OCI-M1 (cell line): ENCODE measurements at regions not wholly inside any gene's neighbourhood (a gene's known extent, or its start where the extent isn't known, plus 50 kb on each side); places are given as distances from the start of the nearest gene placed in this dataset.

Experiments
- DNase-seq: peaks from one replicate; lab custom pipeline; 2025; lab: John Stamatoyannopoulos, UW

GRCh38 chr1:2865571-2866421 lies 64.3 kb upstream of the TTC34 start:
- no peak for DNase-seq

- no peak for DNase-seq
These were observed 65.1 kb upstream of the TTC34 start for GRCh38 chr1:2866422-2867086.

- no peak for DNase-seq
These were observed 65.6 kb upstream of the TTC34 start for GRCh38 chr1:2867087-2867425.

GRCh38 chr1:2867861-2868260 lies 66.4 kb upstream of the TTC34 start:
- no peak for DNase-seq

GRCh38 chr1:2868571-2869195 lies 67.2 kb upstream of the TTC34 start:
- DNase-seq, result no peak

- DNase-seq, result no peak
These were observed 69.8 kb upstream of the TTC34 start for GRCh38 chr1:2871246-2871815.

GRCh38 chr1:2874207-2874606 lies 72.7 kb upstream of the TTC34 start:
- DNase-seq, result no peak

GRCh38 chr1:2874607-2875480 lies 73.4 kb upstream of the TTC34 start:
- no peak for DNase-seq

- no peak for DNase-seq
These were observed 74.4 kb upstream of the TTC34 start for GRCh38 chr1:2875707-2876561.

GRCh38 chr1:2876846-2877245 lies 75.4 kb upstream of the TTC34 start:
- no peak for DNase-seq

- no peak for DNase-seq
These were observed 75.9 kb upstream of the TTC34 start for GRCh38 chr1:2877391-2877790.

GRCh38 chr1:2878591-2878990 lies 77.1 kb upstream of the TTC34 start:
- no peak for DNase-seq

GRCh38 chr1:2879026-2879425 lies 77.5 kb upstream of the TTC34 start:
- DNase-seq, result no peak

- DNase-seq, result no peak
These were observed 78.1 kb upstream of the TTC34 start for GRCh38 chr1:2879591-2879990.

- no peak for DNase-seq
These were observed 78.6 kb upstream of the TTC34 start for GRCh38 chr1:2880086-2880485.

- DNase-seq, result no peak
These were observed 79.4 kb upstream of the TTC34 start for GRCh38 chr1:2880812-2881295.

GRCh38 chr1:2881556-2881955 lies 80.1 kb upstream of the TTC34 start:
- no peak for DNase-seq

- no peak for DNase-seq
These were observed 81.6 kb upstream of the TTC34 start for GRCh38 chr1:2882966-2883696.

- no peak for DNase-seq
These were observed 83.5 kb upstream of the TTC34 start for GRCh38 chr1:2885001-2885400.

GRCh38 chr1:2886631-2887030 lies 85.1 kb upstream of the TTC34 start:
- DNase-seq, result no peak
